ENCODE measurements at regions not wholly inside any gene's neighbourhood (a gene's known extent, or its start where the extent isn't known, plus 50 kb on each side); places are given as distances from the start of the nearest gene placed in this dataset.

GRCh38 chr12:13609894-13610679, 371.3 kb downstream of the GRIN2B start:
- no peak for ATAC-seq
- 84 to 87% methylated on average over 4 of the region's 4 CpGs for WGBS, 2 donors
- DNase-seq, result no peak
- Histone ChIP-seq H3K36me3 (no peaks in the 10 kb centered on the region), H3K4me1 (peaks cover 0 to 4% (median 0%) of the 10 kb centered on the region in 9 donors), H3K27ac (no peak overlapping the region), H3K9me3 (no peaks in the 10 kb centered on the region), H3K27me3 (no peaks in the 10 kb centered on the region), H3K4me3 (no peak overlapping the region)
- TF ChIP-seq CTCF (IDR thresholded peaks at IDR 0.05), result no peak
- intact Hi-C loops (cut with DNase I), result no loop called here

GRCh38 chr12:13606290-13606689, 375.1 kb downstream of the GRIN2B start:
- H3K4me3 ChIP-seq, result no peak overlapping the region
- ATAC-seq (no peak), DNase-seq (no peak)
- no peaks in the 10 kb centered on the region for H3K9me3 ChIP-seq
- no peaks in the 10 kb centered on the region for H3K27me3 ChIP-seq
- WGBS, 2 donors, result 44 to 45% methylated on average over 4 of the region's 4 CpGs
- intact Hi-C loops (cut with DNase I), result no loop called here
- no peak for TF ChIP-seq CTCF (IDR thresholded peaks at IDR 0.05)
- H3K4me1 ChIP-seq, result peaks cover 0 to 11% (median 4%) of the 10 kb centered on the region in 9 donors
- H3K36me3 ChIP-seq, result no peaks in the 10 kb centered on the region
- no peak overlapping the region for H3K27ac ChIP-seq

- H3K4me3 ChIP-seq, result no peak overlapping the region
- WGBS, 2 donors, result 84 to 87% methylated on average over 5 of the region's 5 CpGs
- ATAC-seq (no peak), DNase-seq (no peak)
- no peaks in the 10 kb centered on the region for H3K9me3 ChIP-seq
- H3K27me3 ChIP-seq, result no peaks in the 10 kb centered on the region
- H3K36me3 ChIP-seq, result no peaks in the 10 kb centered on the region
- H3K27ac ChIP-seq, result no peak overlapping the region
- TF ChIP-seq CTCF (IDR thresholded peaks at IDR 0.05), result no peak
- intact Hi-C loops (cut with DNase I), result no loop called here
- peaks cover 0 to 13% (median 4%) of the 10 kb centered on the region in 9 donors for H3K4me1 ChIP-seq
Observed at GRCh38 chr12:13603953-13604352, 377.4 kb downstream of the GRIN2B start.

GRCh38 chr12:13602172-13602571, 379.2 kb downstream of the GRIN2B start:
- intact Hi-C loops (cut with DNase I), result no loop called here
- ATAC-seq (peak in 5 of 8 donors; percentile 46 to 84 (median 65)), DNase-seq (no peak)
- no peaks in the 10 kb centered on the region for H3K36me3 ChIP-seq
- no peak overlapping the region for H3K4me3 ChIP-seq
- no peak overlapping the region for H3K27ac ChIP-seq
- H3K4me1 ChIP-seq, result peaks cover 0 to 15% (median 4%) of the 10 kb centered on the region in 9 donors
- no peaks in the 10 kb centered on the region for H3K27me3 ChIP-seq
- WGBS, 2 donors, result 9 to 10% methylated on average over 2 of the region's 2 CpGs
- no peaks in the 10 kb centered on the region for H3K9me3 ChIP-seq
- no peak for TF ChIP-seq CTCF (IDR thresholded peaks at IDR 0.05)
